Uterus (tissue), 3 donors: ENCODE measurements at regions not wholly inside any gene's neighbourhood (a gene's known extent, or its start where the extent isn't known, plus 50 kb on each side); places are given as distances from the start of the nearest gene placed in this dataset.

Source experiments
- DNase-seq, 2 donors: peaks; one replicate each; pipeline ENCODE4 v3.0.0-alpha.2; 2019 to 2020
- H3K27ac ChIP-seq, 2 donors: fragments of 200-600 bp; sonication (generic); 1 replicate in 1 of 2; 2 replicates in 1 of 2; pipeline ENCODE4 v1.5.1; 2016 to 2018
- H3K27me3 ChIP-seq, 2 donors: fragments of 200-600 bp; sonication (generic); one replicate each; pipeline ENCODE4 v1.5.1; 2018 to 2019; ENCODE audit warnings: control low read depth in 1 of 2
- H3K36me3 ChIP-seq, 2 donors: fragments of 200-600 bp; sonication (generic); one replicate each; pipeline ENCODE4 v1.5.1; 2019; ENCODE audit warnings: control low read depth in 1 of 2
- H3K4me1 ChIP-seq, 2 donors: fragments of 200-600 bp; sonication (generic); one replicate each; pipeline ENCODE4 v1.5.1; 2018 to 2019; ENCODE audit warnings: control low read depth in 1 of 2
- H3K4me3 ChIP-seq, 2 donors: fragments of 200-600 bp; sonication (generic); 1 replicate in 1 of 2; 2 replicates in 1 of 2; pipeline ENCODE4 v1.5.1; 2018 to 2019; ENCODE audit warnings: mild to moderate bottlenecking in 1 of 2
- H3K9me3 ChIP-seq, 2 donors: fragments of 200-600 bp; sonication (generic); one replicate each; pipeline ENCODE4 v1.5.1; 2019; ENCODE audit warnings: control low read depth in 1 of 2
- CTCF ChIP-seq, 4 experiments: fragments of 200-600 bp in 2 of 4; fragments of 450-650 bp in 2 of 4; sonication (generic) in 2 of 4; IDR thresholded peaks; one replicate each; pipeline ENCODE4 v1.5.1; 2016 to 2019; ENCODE audit warnings: antibody characterized with exemption in 4 of 4, mild to moderate bottlenecking in 2 of 4, moderate library complexity in 1 of 4
- POLR2A ChIP-seq, 2 donors: fragments of 450-650 bp; IDR thresholded peaks; one replicate each; pipeline ENCODE4 v1.6.1; 2016; ENCODE audit warnings: antibody characterized with exemption in 2 of 2, mild to moderate bottlenecking in 1 of 2, moderate library complexity in 1 of 2
- intact Hi-C: fragments of 100-400 bp; cut with DNase I; formaldehyde crosslinking; loops from one replicate; pipeline ENCODE4 v1.15.1; 2023; ENCODE audit warnings: low total_unique reads
- donor health status: DM: yes; HTN: yes; CAD: no.

- TF ChIP-seq POLR2A (IDR thresholded peaks at IDR 0.05): no peak
- no peak for TF ChIP-seq CTCF (IDR thresholded peaks at IDR 0.05)
- Histone ChIP-seq H3K27ac (no peak overlapping the region), H3K27me3 (no peaks in the 10 kb centered on the region), H3K36me3 (no peaks in the 10 kb centered on the region), H3K4me1 (no peaks in the 10 kb centered on the region), H3K4me3 (no peak overlapping the region), H3K9me3 (no peaks in the 10 kb centered on the region)
- intact Hi-C loops: no loop called here
- DNase-seq: no peak
Observed at GRCh38 chr4:125084608-125085007, 230.1 kb upstream of the FAT4 start.

GRCh38 chr4:125082729-125083417, 231.9 kb upstream of the FAT4 start:
- TF ChIP-seq POLR2A (IDR thresholded peaks at IDR 0.05) (no peak), CTCF (IDR thresholded peaks at IDR 0.05) (no peak)
- no peak for DNase-seq
- no peak overlapping the region for H3K27ac ChIP-seq
- no peaks in the 10 kb centered on the region for H3K4me1 ChIP-seq
- no peaks in the 10 kb centered on the region for H3K27me3 ChIP-seq
- no peaks in the 10 kb centered on the region for H3K36me3 ChIP-seq
- intact Hi-C loops: no loop called here
- H3K4me3 ChIP-seq: no peak overlapping the region
- no peaks in the 10 kb centered on the region for H3K9me3 ChIP-seq

GRCh38 chr4:125072269-125072668, 242.5 kb upstream of the FAT4 start:
- no peaks in the 10 kb centered on the region for H3K4me1 ChIP-seq
- no peak overlapping the region for H3K4me3 ChIP-seq
- no peaks in the 10 kb centered on the region for H3K27me3 ChIP-seq
- H3K27ac ChIP-seq: no peak overlapping the region
- no peaks in the 10 kb centered on the region for H3K36me3 ChIP-seq
- TF ChIP-seq POLR2A (IDR thresholded peaks at IDR 0.05) (no peak), CTCF (IDR thresholded peaks at IDR 0.05) (no peak)
- no peaks in the 10 kb centered on the region for H3K9me3 ChIP-seq
- no peak for DNase-seq
- intact Hi-C loops: no loop called here

- H3K36me3 ChIP-seq: no peaks in the 10 kb centered on the region
- no peaks in the 10 kb centered on the region for H3K4me1 ChIP-seq
- intact Hi-C loops: no loop called here
- H3K4me3 ChIP-seq: no peak overlapping the region
- no peak for DNase-seq
- no peaks in the 10 kb centered on the region for H3K9me3 ChIP-seq
- H3K27ac ChIP-seq: no peak overlapping the region
- TF ChIP-seq POLR2A (IDR thresholded peaks at IDR 0.05) (no peak), CTCF (IDR thresholded peaks at IDR 0.05) (no peak)
- H3K27me3 ChIP-seq: no peaks in the 10 kb centered on the region
Observed at GRCh38 chr4:125070861-125071260, 243.9 kb upstream of the FAT4 start.

GRCh38 chr4:125062115-125063050, 252.4 kb upstream of the FAT4 start:
- no peak for TF ChIP-seq POLR2A (IDR thresholded peaks at IDR 0.05)
- TF ChIP-seq CTCF (IDR thresholded peaks at IDR 0.05): no peak
- Histone ChIP-seq H3K9me3 (no peaks in the 10 kb centered on the region), H3K4me3 (no peak overlapping the region), H3K36me3 (no peaks in the 10 kb centered on the region), H3K27me3 (no peaks in the 10 kb centered on the region), H3K4me1 (no peaks in the 10 kb centered on the region), H3K27ac (no peak overlapping the region)
- intact Hi-C loops: no loop called here
- DNase-seq: no peak
